BLaER1 treated with 17β-estradiol and CSF1 and Interleukin-3, amounts not matched to agents 10 nM and 100 nM (cell line): ENCODE measurements at regions not wholly inside any gene's neighbourhood (a gene's known extent, or its start where the extent isn't known, plus 50 kb on each side); places are given as distances from the start of the nearest gene placed in this dataset.

Experiments used
- H3K27ac ChIP-seq, 11 experiments: shearing (Covaris generic); formaldehyde crosslinking; 2 replicates each; pipeline ENCODE4 v1.8.1; 2022
- H3K27me3 ChIP-seq, 11 experiments: shearing (Covaris generic); formaldehyde crosslinking; 2 replicates each; pipeline ENCODE4 v1.8.1; 2022
- H3K36me3 ChIP-seq, 11 experiments: shearing (Covaris generic); formaldehyde crosslinking; 2 replicates each; pipeline ENCODE4 v1.8.1; 2022
- H3K4me1 ChIP-seq, 10 experiments: shearing (Covaris generic); formaldehyde crosslinking; 2 replicates each; pipeline ENCODE4 v1.8.1; 2022
- H3K4me2 ChIP-seq, 11 experiments: shearing (Covaris generic); formaldehyde crosslinking; 2 replicates each; pipeline ENCODE4 v1.8.1; 2022
- H3K4me3 ChIP-seq, 10 experiments: shearing (Covaris generic); formaldehyde crosslinking; 2 replicates each; pipeline ENCODE4 v1.8.1; 2022
- H3K9ac ChIP-seq, 11 experiments: shearing (Covaris generic); formaldehyde crosslinking; 2 replicates each; pipeline ENCODE4 v1.8.1; 2022
- H3K9me3 ChIP-seq, 11 experiments: shearing (Covaris generic); formaldehyde crosslinking; replicated peaks in 1 of 11; 2 replicates each; pipeline ENCODE4 v1.8.1; 2022
- H4K20me1 ChIP-seq, 11 experiments: shearing (Covaris generic); formaldehyde crosslinking; 2 replicates each; pipeline ENCODE4 v1.8.1; 2022
- Cebpa-rat ChIP-seq, 11 experiments: shearing (Covaris generic); IDR thresholded peaks; 2 replicates each; pipeline ENCODE4 v1.8.1; 2022

DNA sequence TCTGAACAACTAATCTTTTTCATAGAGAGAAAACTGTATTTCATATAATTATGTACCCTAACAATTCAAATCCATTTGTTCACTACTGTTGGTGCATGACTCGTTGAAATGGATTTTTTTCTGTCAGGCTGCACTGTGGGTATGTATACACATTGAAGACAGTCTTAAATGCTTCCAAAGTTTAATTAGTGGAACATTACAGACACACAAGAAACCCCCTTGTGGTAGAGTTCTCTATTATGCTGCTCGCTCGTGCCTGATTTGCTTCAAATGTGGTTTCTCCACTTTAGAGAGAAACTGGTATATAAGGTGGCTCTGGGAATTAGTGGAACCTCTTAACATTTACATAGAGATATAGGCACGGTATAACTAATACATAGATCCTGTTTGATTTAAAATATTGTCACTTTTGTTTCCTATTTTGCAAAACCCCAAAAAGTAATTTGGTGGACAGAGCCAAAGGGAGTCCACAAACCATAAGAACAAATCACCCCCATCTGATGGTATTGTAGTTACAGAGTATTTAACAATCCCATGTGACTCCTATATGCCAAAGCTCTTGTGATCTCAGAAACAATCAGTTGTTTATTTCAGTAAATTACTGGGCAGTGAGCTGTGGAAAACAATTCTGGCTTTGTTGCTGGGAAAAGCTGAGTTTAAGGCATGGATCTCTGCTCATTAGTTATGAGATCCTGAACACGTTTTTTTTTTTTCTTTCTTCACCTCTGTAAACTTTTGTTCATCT is 159.5 kb downstream of the BRMS1L start:
- Histone ChIP-seq H3K36me3 (no peaks in the 10 kb centered on the region), H3K9me3 (0 out of 22 replicates have a peak, but pooled peaks cover 0 to 8% (median 0%) of the 10 kb centered on the region in 11 experiments), H3K4me2 (no peak overlapping the region), H3K4me3 (no peak overlapping the region), H3K4me1 (no peaks in the 10 kb centered on the region), H3K9ac (no peak overlapping the region), H3K27ac (no peak overlapping the region), H4K20me1 (no peaks in the 10 kb centered on the region), H3K27me3 (no peaks in the 10 kb centered on the region)
- no peak for TF ChIP-seq Cebpa-rat (IDR thresholded peaks at IDR 0.05)

GRCh38 chr14:35979531-35979930 is 153.4 kb downstream of the BRMS1L start:
- H3K36me3 ChIP-seq = no peaks in the 10 kb centered on the region
- H3K4me2 ChIP-seq = no peak overlapping the region
- H3K4me1 ChIP-seq = no peaks in the 10 kb centered on the region
- no peak overlapping the region for H3K27ac ChIP-seq
- H3K9me3 ChIP-seq = peaks cover 0 to 11% (median 8%) of the 10 kb centered on the region in 11 experiments; a peak in 8 of 22 replicates
- H3K4me3 ChIP-seq = no peak overlapping the region
- H3K9ac ChIP-seq = no peak overlapping the region
- TF ChIP-seq Cebpa-rat (IDR thresholded peaks at IDR 0.05) = no peak
- H4K20me1 ChIP-seq = no peaks in the 10 kb centered on the region
- no peaks in the 10 kb centered on the region for H3K27me3 ChIP-seq

DNA sequence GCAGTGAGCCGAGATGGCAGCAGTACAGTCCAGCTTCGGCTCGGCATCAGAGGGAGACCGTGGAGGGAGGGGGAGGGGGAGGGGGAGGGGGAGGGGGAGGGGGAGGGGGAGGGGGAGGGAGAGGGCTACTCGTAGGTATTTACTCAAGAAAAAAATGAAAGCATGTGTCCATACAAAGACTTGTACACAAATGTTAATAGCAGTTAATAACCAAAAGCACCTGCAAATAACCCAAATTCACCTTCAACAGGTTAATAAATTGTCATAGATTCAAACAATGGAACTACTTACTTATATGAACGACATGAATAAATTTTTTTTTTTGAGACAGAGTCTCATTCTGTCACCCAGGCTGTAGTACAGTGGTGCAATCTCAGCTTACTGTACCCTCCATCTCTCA is 152.4 kb downstream of the BRMS1L start:
- no peak overlapping the region for H3K9ac ChIP-seq
- peaks cover 0 to 11% (median 8%) of the 10 kb centered on the region in 11 experiments; a peak in 8 of 22 replicates for H3K9me3 ChIP-seq
- H3K36me3 ChIP-seq = no peaks in the 10 kb centered on the region
- no peaks in the 10 kb centered on the region for H3K4me1 ChIP-seq
- no peaks in the 10 kb centered on the region for H3K27me3 ChIP-seq
- no peaks in the 10 kb centered on the region for H4K20me1 ChIP-seq
- no peak overlapping the region for H3K4me2 ChIP-seq
- no peak overlapping the region for H3K27ac ChIP-seq
- no peak overlapping the region for H3K4me3 ChIP-seq
- TF ChIP-seq Cebpa-rat (IDR thresholded peaks at IDR 0.05) = no peak

DNA sequence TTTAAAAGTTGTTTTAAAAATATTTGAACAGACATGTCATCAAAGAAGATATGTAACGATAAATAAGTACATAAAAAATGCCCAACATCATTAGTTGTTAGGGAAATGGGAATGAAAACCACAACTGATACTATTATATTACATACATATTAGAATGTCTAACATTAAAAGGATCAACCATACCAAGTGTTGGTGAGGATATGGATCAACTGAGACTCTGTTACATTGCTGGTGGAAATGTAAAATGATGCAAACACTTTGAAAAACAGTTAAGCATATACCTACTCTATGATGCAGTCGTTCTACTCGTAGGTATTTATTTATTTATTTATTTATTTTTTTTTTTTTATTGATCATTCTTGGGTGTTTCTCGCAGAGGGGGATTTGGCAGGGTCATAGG is 149.7 kb downstream of the BRMS1L start:
- no peak overlapping the region for H3K9ac ChIP-seq
- no peak overlapping the region for H3K4me3 ChIP-seq
- no peaks in the 10 kb centered on the region for H3K36me3 ChIP-seq
- H3K4me2 ChIP-seq = no peak overlapping the region
- no peaks in the 10 kb centered on the region for H4K20me1 ChIP-seq
- H3K4me1 ChIP-seq = no peaks in the 10 kb centered on the region
- no peak for TF ChIP-seq Cebpa-rat (IDR thresholded peaks at IDR 0.05)
- H3K27ac ChIP-seq = no peak overlapping the region
- H3K9me3 ChIP-seq = peaks cover 0 to 9% (median 5%) of the 10 kb centered on the region in 11 experiments; a peak in 8 of 22 replicates
- no peaks in the 10 kb centered on the region for H3K27me3 ChIP-seq

DNA sequence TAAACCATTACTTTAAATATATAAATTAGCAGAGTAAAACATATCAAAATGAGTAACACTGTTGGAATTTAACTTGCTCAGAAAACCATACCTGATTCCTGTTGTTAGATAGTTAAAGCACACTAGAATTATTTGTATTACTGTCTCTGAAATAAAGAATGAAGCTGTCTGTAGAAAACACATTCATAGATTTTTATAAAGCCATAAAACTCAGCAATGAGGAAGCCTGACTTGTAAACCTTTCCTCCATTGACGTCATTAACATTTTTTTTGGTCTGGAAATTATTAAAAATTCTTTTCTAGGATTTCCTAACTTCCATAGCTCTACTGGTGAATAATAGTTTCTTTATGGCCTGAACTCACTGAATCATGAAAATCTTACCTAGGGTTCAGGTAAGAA is 147.6 kb downstream of the BRMS1L start:
- Histone ChIP-seq H3K27ac (no peak overlapping the region), H3K9me3 (peaks cover 0 to 9% (median 5%) of the 10 kb centered on the region in 11 experiments; a peak in 8 of 22 replicates), H4K20me1 (no peaks in the 10 kb centered on the region), H3K4me2 (no peak overlapping the region), H3K9ac (no peak overlapping the region), H3K4me1 (no peaks in the 10 kb centered on the region), H3K4me3 (no peak overlapping the region), H3K27me3 (no peaks in the 10 kb centered on the region), H3K36me3 (no peaks in the 10 kb centered on the region)
- no peak for TF ChIP-seq Cebpa-rat (IDR thresholded peaks at IDR 0.05)

DNA sequence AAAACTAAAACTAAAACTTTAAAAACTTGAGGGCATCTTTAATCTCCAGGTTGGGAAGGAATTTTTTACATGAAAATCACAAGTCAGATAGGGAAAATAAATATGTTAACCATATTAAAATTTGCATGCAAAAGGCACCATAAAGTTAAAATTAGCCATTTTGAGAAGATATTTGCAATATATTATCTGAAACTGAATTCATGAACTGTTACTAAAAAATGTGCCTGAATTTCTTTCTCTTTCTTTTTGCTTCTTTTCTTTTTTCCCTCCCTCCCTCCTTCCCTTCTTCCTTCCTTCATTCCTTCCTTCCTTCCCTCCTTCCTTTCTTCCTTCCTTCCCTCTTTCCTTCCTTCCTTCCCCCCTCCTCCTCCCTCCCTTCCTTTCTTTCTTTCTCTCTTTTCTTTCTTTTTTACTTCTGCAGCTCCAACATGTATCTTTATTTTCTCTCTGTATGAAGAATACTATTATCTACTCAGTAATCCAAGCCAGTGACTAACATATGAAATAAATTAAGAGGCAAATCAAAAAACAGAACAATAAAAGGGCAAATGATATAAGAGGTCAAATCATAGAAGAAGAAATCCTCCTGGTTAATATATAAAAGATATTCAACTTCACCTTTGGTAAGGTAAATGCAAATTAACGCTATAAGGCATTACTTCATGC is 146.0 kb downstream of the BRMS1L start:
- no peak overlapping the region for H3K4me2 ChIP-seq
- no peak for TF ChIP-seq Cebpa-rat (IDR thresholded peaks at IDR 0.05)

GRCh38 chr14:35969310-35969709 is 143.2 kb downstream of the BRMS1L start:
- no peaks in the 10 kb centered on the region for H3K9me3 ChIP-seq
- H3K27ac ChIP-seq = no peak overlapping the region
- TF ChIP-seq Cebpa-rat (IDR thresholded peaks at IDR 0.05) = no peak
- H3K4me2 ChIP-seq = no peak overlapping the region
- H3K36me3 ChIP-seq = no peaks in the 10 kb centered on the region
- no peaks in the 10 kb centered on the region for H4K20me1 ChIP-seq
- H3K27me3 ChIP-seq = no peaks in the 10 kb centered on the region
- no peak overlapping the region for H3K4me3 ChIP-seq
- H3K4me1 ChIP-seq = no peaks in the 10 kb centered on the region
- H3K9ac ChIP-seq = no peak overlapping the region

More for the DNA sequence above, 146.0 kb downstream of the BRMS1L start:
- no peaks in the 10 kb centered on the region for H3K36me3 ChIP-seq
- H3K27me3 ChIP-seq = no peaks in the 10 kb centered on the region
- H3K9me3 ChIP-seq = peaks cover 0 to 9% (median 5%) of the 10 kb centered on the region in 11 experiments; a peak in 8 of 22 replicates
- no peaks in the 10 kb centered on the region for H3K4me1 ChIP-seq
- no peak overlapping the region for H3K27ac ChIP-seq
- no peak overlapping the region for H3K9ac ChIP-seq
- no peaks in the 10 kb centered on the region for H4K20me1 ChIP-seq
- H3K4me3 ChIP-seq = no peak overlapping the region

DNA sequence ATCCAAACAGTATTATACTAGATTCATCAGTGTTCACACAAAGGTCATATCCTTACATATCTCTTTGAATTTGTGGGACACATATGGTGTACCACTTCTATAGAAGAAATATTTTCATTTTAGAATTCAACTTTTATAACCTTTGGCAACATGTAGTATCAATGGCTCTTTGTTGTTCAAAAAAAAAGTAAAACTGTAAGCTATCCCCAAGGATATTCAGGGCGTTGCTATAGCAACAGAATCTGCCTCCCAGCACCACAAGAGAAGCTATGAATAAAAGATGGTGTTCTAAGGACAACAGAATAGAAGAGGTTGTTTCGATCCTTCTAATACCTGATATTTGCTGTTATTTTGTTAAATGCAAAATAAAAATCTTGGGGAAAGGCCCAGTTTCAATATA is 139.3 kb downstream of the BRMS1L start:
- Histone ChIP-seq H3K36me3 (no peaks in the 10 kb centered on the region), H3K9ac (no peak overlapping the region), H4K20me1 (no peaks in the 10 kb centered on the region), H3K4me1 (no peaks in the 10 kb centered on the region), H3K27ac (no peak overlapping the region), H3K9me3 (no peaks in the 10 kb centered on the region), H3K4me3 (no peak overlapping the region), H3K4me2 (no peak overlapping the region), H3K27me3 (no peaks in the 10 kb centered on the region)
- TF ChIP-seq Cebpa-rat (IDR thresholded peaks at IDR 0.05) = no peak

GRCh38 chr14:35964697-35965286 is 138.7 kb downstream of the BRMS1L start:
- H3K36me3 ChIP-seq = no peaks in the 10 kb centered on the region
- no peaks in the 10 kb centered on the region for H3K9me3 ChIP-seq
- H3K4me3 ChIP-seq = no peak overlapping the region
- no peaks in the 10 kb centered on the region for H3K4me1 ChIP-seq
- H3K27ac ChIP-seq = no peak overlapping the region
- H3K9ac ChIP-seq = no peak overlapping the region
- no peaks in the 10 kb centered on the region for H3K27me3 ChIP-seq
- TF ChIP-seq Cebpa-rat (IDR thresholded peaks at IDR 0.05) = no peak
- no peak overlapping the region for H3K4me2 ChIP-seq
- H4K20me1 ChIP-seq = no peaks in the 10 kb centered on the region
